Fibroblast of lung (primary cell): ENCODE measurements at regions not wholly inside any gene's neighbourhood (a gene's known extent, or its start where the extent isn't known, plus 50 kb on each side); places are given as distances from the start of the nearest gene placed in this dataset.

Experiments used
- DNase-seq, 2 donors: peaks; one replicate each; pipeline versions ENCODE4 v3.0.0 to v3.0.0-alpha.2; 2010; ENCODE audit warnings: low read depth in 2 of 2
- H2AFZ ChIP-seq: 2 replicates; pipeline ENCODE4 v1.5.1; 2012; ENCODE audit warnings: low read length, control low read depth, inconsistent platforms
- H3K27ac ChIP-seq: 2 replicates; pipeline ENCODE4 v1.5.1; 2011; ENCODE audit warnings: low read length, control low read depth; ENCODE audit not compliant: insufficient read depth
- H3K27me3 ChIP-seq: 2 replicates; pipeline ENCODE4 v1.5.1; 2011; ENCODE audit warnings: mild to moderate bottlenecking, low read length; ENCODE audit not compliant: control insufficient read depth, insufficient read depth
- H3K36me3 ChIP-seq: 2 replicates; pipeline ENCODE4 v1.5.1; 2011; ENCODE audit warnings: low read length; ENCODE audit not compliant: control insufficient read depth, insufficient read depth
- H3K4me1 ChIP-seq: 2 replicates; pipeline ENCODE4 v1.5.1; 2011; ENCODE audit warnings: low read length; ENCODE audit not compliant: control insufficient read depth, insufficient read depth; ENCODE audit errors: extremely low read depth
- H3K4me2 ChIP-seq: 2 replicates; pipeline ENCODE4 v1.5.1; 2011; ENCODE audit warnings: low read length, control low read depth; ENCODE audit not compliant: insufficient read depth; ENCODE audit errors: extremely low read depth
- H3K4me3 ChIP-seq, 4 experiments: fragments of 200-600 bp in 1 of 4; sonication (generic) in 1 of 4; replicated peaks in 1 of 4; 2 replicates each; pipeline ENCODE4 v1.5.1; 2011 to 2016; ENCODE audit warnings: low read length in 4 of 4, low read depth in 3 of 4, mild to moderate bottlenecking in 3 of 4, control low read depth in 2 of 4, inconsistent platforms in 1 of 4, mixed read lengths in 1 of 4; ENCODE audit not compliant: insufficient read depth in 1 of 4; ENCODE audit errors: control extremely low read depth in 1 of 4
- H3K79me2 ChIP-seq: 2 replicates; pipeline ENCODE4 v1.5.1; 2012; ENCODE audit warnings: mild to moderate bottlenecking, low read length, inconsistent platforms; ENCODE audit not compliant: control insufficient read depth, insufficient read depth
- H3K9ac ChIP-seq: 2 replicates; pipeline ENCODE4 v1.5.1; 2011; ENCODE audit warnings: mild to moderate bottlenecking, low read length, control low read depth; ENCODE audit not compliant: insufficient read depth
- H3K9me3 ChIP-seq: 2 replicates; pipeline ENCODE4 v1.5.1; 2012; ENCODE audit warnings: low read depth, low read length; ENCODE audit not compliant: control insufficient read depth, insufficient read depth
- H4K20me1 ChIP-seq: 2 replicates; pipeline ENCODE4 v1.5.1; 2011; ENCODE audit warnings: low read length; ENCODE audit not compliant: control insufficient read depth, insufficient read depth; ENCODE audit errors: extremely low read depth
- EZH2 ChIP-seq: IDR thresholded peaks from 2 replicates; pipeline ENCODE4 v1.5.1; 2012; ENCODE audit warnings: low read length, control low read depth, mild to moderate bottlenecking; ENCODE audit errors: missing control alignments
- TF ChIP-seq, protein P1 (sequence below), 2 donors: IDR thresholded peaks in 1 of 2; conservative IDR thresholded peaks in 1 of 2; 1 replicate in 1 of 2; 2 replicates in 1 of 2; pipeline ENCODE4 v1.5.1; 2011 to 2012; ENCODE audit warnings: low read length in 2 of 2, control low read depth in 1 of 2, inconsistent platforms in 1 of 2, low read depth in 1 of 2, mild to moderate bottlenecking in 1 of 2

DNA sequence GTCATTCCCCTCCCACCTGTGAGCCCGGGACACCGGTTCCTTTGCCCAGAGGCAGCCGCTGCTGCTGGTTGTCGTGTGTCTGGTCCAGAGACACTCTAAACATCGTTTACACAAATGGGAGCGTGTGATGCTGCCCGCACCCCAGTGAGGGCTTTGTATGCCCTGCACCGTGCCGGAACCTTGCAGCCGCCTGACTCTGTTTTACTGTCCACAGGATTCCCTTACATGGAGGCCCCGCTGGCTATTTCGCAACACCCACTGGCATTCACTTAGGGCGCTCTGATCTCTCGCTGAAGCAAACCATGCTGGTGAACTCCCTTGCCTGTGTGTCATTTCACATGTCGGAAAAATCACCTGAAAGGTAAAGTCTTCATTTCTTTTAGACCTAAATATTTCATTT, 100.8 kb upstream of the SLC6A6 start:
- H3K27ac ChIP-seq, result no peak overlapping the region
- DNase-seq, result peak in 1 of 2 donors; percentile 37
- no peaks in the 10 kb centered on the region for H3K79me2 ChIP-seq
- no peaks in the 10 kb centered on the region for H3K9me3 ChIP-seq
- no peak overlapping the region for H2AFZ ChIP-seq
- no peak overlapping the region for H3K4me2 ChIP-seq
- no peak overlapping the region for H3K9ac ChIP-seq
- TF ChIP-seq EZH2, result no peak
- TF ChIP-seq, protein P1, sequence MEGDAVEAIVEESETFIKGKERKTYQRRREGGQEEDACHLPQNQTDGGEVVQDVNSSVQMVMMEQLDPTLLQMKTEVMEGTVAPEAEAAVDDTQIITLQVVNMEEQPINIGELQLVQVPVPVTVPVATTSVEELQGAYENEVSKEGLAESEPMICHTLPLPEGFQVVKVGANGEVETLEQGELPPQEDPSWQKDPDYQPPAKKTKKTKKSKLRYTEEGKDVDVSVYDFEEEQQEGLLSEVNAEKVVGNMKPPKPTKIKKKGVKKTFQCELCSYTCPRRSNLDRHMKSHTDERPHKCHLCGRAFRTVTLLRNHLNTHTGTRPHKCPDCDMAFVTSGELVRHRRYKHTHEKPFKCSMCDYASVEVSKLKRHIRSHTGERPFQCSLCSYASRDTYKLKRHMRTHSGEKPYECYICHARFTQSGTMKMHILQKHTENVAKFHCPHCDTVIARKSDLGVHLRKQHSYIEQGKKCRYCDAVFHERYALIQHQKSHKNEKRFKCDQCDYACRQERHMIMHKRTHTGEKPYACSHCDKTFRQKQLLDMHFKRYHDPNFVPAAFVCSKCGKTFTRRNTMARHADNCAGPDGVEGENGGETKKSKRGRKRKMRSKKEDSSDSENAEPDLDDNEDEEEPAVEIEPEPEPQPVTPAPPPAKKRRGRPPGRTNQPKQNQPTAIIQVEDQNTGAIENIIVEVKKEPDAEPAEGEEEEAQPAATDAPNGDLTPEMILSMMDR (conservative IDR thresholded peaks at IDR 0.05 in 1 of 2, IDR thresholded peaks at IDR 0.05 in 1 of 2; ENCODE audit: low read depth in 1 of 2, low read length in 2 of 2), result no peak
- H4K20me1 ChIP-seq, result no peaks in the 10 kb centered on the region
- no peaks in the 10 kb centered on the region for H3K36me3 ChIP-seq
- no peak overlapping the region for H3K4me3 ChIP-seq
- no peaks in the 10 kb centered on the region for H3K4me1 ChIP-seq
- H3K27me3 ChIP-seq, result peaks cover 2% of the 10 kb centered on the region

DNA sequence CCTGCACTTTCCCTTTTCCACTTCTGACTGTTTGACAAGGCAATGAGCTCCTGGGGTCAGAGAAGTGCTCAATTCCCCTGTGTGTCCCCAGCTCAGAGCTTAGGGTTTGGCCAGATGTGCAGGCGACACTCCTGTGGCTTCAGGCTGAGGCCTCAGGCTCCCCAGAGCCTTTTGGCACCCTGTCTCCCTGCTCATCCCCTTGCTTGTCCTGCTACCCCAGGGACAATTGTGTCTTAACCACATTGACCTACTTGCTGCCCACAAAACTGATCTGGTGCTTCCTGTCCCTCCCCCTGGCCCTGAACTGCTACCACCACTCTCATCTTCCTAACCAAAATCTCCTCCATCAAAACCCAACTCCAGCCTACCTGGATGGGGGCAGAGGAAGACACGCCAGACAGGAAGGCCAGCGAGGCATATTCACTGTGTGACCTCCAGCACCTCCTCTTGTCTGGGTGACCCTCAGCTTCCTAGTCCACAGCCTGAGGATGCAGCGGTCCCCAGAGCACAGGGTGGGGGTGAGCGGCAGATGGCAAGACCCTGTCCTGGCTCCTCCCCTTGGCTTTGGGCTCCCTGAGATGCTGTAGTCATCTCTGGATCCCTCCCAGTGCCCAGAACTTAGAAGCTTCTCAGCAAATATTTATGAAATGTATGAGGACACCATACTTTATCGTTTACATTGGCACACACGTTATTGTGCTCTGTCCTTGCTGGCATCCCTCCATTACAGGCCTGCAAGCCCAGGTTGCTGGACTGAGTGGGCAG, 98.9 kb upstream of the SLC6A6 start:
- H2AFZ ChIP-seq, result no peak overlapping the region
- DNase-seq, result no peak
- TF ChIP-seq, protein P1 (conservative IDR thresholded peaks at IDR 0.05 in 1 of 2, IDR thresholded peaks at IDR 0.05 in 1 of 2; ENCODE audit: low read depth in 1 of 2, low read length in 2 of 2), result no peak
- TF ChIP-seq EZH2, result no peak
- no peak overlapping the region for H3K4me2 ChIP-seq
- no peaks in the 10 kb centered on the region for H3K9me3 ChIP-seq
- no peaks in the 10 kb centered on the region for H3K79me2 ChIP-seq
- H3K4me1 ChIP-seq, result no peaks in the 10 kb centered on the region
- peaks cover 3% of the 10 kb centered on the region for H3K27me3 ChIP-seq
- no peaks in the 10 kb centered on the region for H3K36me3 ChIP-seq
- no peaks in the 10 kb centered on the region for H4K20me1 ChIP-seq
- H3K4me3 ChIP-seq, result no peak overlapping the region
- no peak overlapping the region for H3K27ac ChIP-seq
- H3K9ac ChIP-seq, result no peak overlapping the region

DNA sequence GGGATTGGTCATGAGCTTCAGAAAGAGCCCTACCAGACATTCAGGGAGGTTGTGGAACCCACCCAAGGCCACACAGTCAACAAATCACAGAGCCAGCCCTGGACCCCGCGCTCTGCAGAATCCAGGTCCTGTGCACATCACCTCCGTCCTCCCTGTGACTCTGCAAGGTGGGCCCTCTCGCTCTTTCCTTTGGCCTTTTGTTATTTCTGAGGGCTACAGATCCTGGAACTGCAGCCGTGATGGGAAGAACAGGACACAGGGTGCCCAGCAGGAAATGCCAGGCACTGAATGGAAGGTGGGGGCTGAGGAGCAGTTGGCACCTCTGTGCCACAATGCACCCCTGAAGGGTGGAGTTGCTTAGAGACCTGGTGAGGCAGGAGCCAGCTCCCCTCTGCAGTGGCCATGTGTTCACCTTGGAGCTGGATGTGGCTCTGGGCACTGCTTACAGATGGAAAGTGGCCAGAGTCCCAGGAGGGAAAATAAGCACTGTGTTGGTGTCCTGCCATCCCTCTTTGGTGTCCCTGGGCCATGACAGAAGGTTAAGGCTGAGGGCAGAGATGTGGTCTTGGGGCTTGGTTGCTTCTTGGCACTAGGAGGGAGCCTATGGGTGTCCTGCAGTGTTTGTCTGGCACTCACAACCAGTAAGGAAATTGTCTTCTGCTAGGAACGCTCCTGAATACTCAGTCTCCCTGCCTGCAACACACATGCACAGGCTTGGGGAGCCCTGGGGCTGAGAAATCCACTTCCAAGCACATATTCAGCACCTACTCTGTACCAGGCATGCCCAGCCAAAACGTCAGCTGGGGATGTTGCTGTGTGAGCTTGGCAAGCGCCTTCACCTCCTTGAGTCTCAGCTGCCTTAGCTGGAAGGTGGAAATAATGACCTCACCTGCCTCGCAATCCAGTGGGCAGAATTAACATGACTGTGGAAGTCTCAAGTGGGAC, 98.0 kb upstream of the SLC6A6 start:
- H3K4me1 ChIP-seq, result no peaks in the 10 kb centered on the region
- H3K4me3 ChIP-seq, result no peak overlapping the region
- H3K27me3 ChIP-seq, result peaks cover 3% of the 10 kb centered on the region
- no peak for DNase-seq
- no peak overlapping the region for H2AFZ ChIP-seq
- H3K36me3 ChIP-seq, result no peaks in the 10 kb centered on the region
- H3K79me2 ChIP-seq, result no peaks in the 10 kb centered on the region
- TF ChIP-seq, protein P1 (conservative IDR thresholded peaks at IDR 0.05 in 1 of 2, IDR thresholded peaks at IDR 0.05 in 1 of 2; ENCODE audit: low read depth in 1 of 2, low read length in 2 of 2), result no peak
- TF ChIP-seq EZH2, result no peak
- H3K27ac ChIP-seq, result no peak overlapping the region
- no peak overlapping the region for H3K4me2 ChIP-seq
- no peak overlapping the region for H3K9ac ChIP-seq
- no peaks in the 10 kb centered on the region for H3K9me3 ChIP-seq
- no peaks in the 10 kb centered on the region for H4K20me1 ChIP-seq
